Kidney capillary endothelial cell (primary cell): ENCODE measurements at regions not wholly inside any gene's neighbourhood (a gene's known extent, or its start where the extent isn't known, plus 50 kb on each side); places are given as distances from the start of the nearest gene placed in this dataset.
"Not testable (repeated sequence)": the region's sequence is repeated elsewhere in the genome, so short reads cannot be mapped to it uniquely, and the experiment has no call there.

Source experiments
- DNase-seq: peaks from one replicate; pipeline ENCODE4 v3.0.0-alpha.2; 2018; ENCODE audit warnings: low spot score

DNA sequence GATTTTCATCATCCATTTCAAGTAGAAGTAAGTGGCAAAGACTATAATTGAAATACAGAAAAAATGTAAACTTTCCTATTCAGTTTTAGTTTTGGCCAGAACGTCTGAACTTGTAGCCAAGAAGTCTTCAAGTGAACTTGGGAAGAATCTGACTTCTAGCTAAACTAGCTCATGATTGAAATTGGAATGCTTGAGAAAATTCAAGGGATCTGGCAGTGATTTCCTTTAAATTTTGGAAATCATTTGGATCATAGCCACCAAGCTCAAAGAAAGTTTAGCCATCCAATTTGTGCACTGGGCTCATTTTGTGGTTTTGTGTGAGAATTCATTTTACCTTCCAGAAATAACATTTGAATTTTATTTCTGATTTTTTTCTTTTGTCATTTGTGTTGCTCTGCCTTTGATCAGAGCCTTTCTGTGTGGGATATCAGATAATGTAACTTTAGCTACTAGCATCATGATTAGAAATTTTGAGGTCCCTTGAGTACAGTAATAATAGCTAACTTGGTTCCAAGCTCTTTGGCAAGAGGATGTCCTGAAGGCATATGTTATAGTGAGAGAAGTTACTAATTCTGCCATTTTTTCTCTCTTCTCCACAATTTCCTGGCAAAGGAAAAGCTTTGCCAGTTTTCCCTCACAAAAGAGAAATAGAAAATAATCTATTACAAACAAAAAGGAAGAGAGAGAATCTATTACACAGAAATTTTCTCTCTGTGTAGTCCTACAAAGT is 2123.7 kb upstream of the RAG2 start:
- no peak for DNase-seq

DNA sequence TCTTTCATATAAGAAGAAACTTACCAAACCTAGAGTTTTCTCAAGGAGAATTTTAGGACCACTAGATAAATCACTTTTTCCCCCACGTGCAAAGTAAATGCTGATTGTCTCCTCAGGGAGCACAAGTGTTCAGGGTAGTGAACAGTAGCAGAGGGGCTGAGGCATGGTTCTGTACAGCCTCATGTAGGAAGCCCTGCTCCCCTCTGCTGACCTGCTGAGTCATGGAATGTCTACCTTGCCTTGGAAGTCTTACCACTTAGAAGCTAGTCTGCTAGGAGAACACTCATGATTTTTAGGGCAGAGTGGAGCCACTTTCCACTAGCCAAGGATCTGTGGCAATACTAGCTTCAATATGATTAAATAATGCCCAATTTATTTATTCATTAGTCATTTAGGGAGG is 2120.6 kb upstream of the RAG2 start:
- no peak for DNase-seq

DNA sequence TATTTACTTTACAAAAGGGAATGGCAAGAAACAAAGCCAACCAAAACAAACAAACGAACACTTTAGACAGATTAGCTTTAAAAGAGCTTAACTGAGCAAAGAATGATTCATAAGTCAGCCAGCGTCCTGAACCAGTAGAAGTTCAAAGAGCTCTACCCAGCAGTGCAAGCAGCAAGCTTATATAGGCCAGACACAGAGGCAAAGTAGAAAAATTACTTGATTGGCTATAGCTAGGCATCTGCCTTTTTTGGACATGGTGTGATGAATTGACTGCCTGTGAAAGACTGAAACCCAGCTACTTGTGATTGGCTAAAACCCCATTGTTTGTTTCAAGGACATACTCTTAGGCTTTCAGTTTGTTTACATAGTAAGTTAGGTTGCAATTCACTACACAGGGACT is 2120.0 kb upstream of the RAG2 start:
- DNase-seq, result no peak

GRCh38 chr11:38711110-38711509 is 2113.1 kb upstream of the RAG2 start:
- no peak for DNase-seq

- DNase-seq, result no peak
These were observed 2112.2 kb upstream of the RAG2 start for GRCh38 chr11:38710262-38710661.

DNA sequence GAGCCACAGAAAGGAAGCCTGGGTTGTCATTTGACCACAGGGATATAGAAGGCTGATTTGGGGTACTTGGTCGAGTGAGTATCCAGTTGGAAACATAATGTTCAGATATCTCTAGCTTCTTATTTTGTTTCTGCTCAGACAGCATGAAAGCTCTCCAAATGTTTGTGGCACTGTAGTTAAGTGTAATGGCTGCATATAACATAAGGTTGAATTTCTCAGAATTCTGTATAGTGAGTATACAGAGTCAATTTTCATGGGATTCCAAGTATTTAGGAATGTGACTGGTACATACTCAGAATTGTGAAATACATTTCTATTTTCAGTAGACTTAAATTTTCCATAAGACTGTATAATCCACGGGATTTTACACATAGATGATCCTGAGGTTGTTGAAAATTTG is 2102.1 kb upstream of the RAG2 start:
- DNase-seq, result no peak

DNA sequence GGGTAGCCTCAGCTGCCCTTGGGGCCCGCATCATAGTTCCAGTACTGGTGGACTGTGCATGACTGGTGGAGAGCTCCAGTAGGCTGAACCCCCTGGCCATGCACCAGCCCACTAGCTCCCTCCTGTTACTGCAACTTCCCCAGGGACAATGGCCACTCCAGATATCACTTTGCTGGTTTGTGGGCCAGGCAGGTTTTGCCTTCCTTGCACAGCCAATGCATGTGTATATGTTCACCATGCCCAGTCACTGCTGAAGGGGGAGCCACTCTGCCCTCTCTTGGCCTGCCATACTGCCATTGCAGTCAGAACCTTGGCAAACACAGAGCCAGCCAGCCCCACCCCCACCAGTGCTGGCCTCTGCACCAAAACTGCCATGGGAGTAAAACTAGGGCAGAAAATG is 2095.3 kb upstream of the RAG2 start:
- no peak for DNase-seq

GRCh38 chr11:38690211-38690610 is 2092.2 kb upstream of the RAG2 start:
- DNase-seq, result not testable (repeated sequence)

- no peak for DNase-seq
These were observed 2089.0 kb upstream of the RAG2 start for GRCh38 chr11:38687008-38687407.

- no peak for DNase-seq
These were observed 2085.4 kb upstream of the RAG2 start for GRCh38 chr11:38683484-38683883.

GRCh38 chr11:38680746-38681145 is 2082.7 kb upstream of the RAG2 start:
- no peak for DNase-seq

GRCh38 chr11:38680166-38680565 is 2082.1 kb upstream of the RAG2 start:
- no peak for DNase-seq

- no peak for DNase-seq
These were observed 2074.4 kb upstream of the RAG2 start for GRCh38 chr11:38672445-38672844.

DNA sequence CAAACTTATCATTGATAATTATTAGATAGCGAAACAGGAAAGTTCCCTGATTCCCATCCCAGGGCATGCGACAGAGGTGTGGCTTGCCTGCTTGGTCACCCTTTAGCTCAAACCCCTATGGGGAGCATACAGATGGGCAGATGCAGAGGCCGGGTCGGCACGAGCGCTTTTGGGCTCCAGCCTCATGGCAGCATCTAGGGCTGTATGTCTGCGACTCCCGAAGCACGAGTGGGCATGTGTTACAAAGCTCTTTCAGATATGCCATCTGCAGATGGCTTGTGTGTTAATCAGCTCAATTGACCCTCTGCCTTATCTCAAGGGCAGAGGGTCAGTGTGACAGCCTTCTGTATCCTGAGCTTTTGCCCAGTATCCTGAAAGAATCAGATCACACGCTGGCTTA is 2069.3 kb upstream of the RAG2 start:
- DNase-seq, result no peak

- no peak for DNase-seq
These were observed 2050.6 kb upstream of the RAG2 start for GRCh38 chr11:38648604-38649003.

DNA sequence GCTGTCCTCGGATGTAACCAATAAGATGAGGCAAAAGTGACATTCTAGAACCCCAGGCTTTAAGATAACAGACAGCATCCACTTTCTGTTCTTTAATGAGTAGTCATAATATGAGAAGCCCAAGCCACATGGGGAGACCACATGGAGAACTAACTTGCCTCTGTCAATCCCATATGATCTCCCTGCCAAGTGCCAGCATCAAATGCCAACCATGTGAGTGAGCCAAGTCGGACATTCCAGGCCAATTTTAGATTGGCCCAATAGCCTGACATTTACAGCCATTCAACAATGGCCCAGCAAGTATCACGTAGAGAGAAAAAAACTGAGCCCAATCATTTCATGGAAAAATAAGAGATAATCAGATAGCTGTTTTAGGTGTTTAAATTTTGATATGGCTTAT is 2048.3 kb upstream of the RAG2 start:
- no peak for DNase-seq

DNA sequence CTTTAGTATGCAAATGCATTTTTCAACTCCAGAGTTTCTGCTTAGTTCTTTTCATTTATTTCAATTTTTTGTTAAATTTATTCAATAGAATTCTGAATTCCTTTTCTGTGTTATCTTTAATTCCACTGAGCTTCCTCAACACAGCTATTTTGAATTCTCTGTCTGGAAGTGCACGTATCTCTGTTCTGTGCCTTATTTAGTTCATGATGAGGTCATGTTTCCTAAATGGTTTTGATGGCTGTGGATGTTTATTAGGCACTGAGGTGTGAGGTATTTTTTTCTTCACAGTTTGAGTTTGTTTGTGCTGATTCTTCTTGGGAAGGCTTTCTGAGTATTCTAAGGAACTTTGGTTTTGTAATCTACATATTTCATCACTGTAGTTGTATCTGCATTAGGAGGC is 2042.8 kb upstream of the RAG2 start:
- DNase-seq, result no peak

DNA sequence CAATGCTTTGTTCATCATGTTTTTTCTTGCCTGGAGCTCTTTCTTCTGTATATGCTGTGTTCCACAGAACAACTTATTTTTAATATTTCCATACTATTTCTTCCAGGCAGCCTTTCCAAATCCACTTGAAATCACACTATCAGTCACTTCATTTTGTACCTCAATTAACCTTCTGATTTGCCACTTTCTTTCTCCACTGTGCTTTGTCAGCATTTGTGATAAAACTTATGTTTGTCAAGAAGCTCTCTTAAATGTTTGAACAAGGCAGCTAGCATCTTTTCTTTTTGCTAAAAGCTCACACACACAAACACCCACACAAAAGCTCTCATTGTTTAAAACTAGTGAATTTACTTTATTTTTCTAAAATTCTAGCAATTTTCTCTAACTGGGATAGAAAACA is 2014.7 kb upstream of the RAG2 start:
- no peak for DNase-seq

DNA sequence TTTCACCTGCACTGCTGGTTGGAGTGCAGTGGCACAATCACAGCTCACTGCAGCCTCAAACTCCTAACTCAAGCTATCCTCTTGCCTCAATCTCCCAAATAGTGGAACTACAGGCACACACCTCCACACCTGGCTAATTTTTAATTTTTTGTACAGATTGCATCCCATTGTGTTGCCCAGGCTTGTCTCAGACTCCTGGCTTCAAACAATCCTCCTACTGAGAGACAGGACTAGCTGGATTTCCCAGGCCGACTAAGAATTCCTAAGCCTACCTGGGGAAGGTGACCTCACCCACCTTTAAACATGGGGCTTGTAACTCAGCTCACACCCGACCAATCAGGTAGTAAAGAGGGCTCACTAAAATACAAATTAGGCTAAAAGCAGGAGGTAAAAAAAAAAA is 2003.3 kb upstream of the RAG2 start:
- not testable (repeated sequence) for DNase-seq

- no peak for DNase-seq
These were observed 2000.4 kb upstream of the RAG2 start for GRCh38 chr11:38598418-38598817.

GRCh38 chr11:38595359-38596016 is 1997.5 kb upstream of the RAG2 start:
- DNase-seq, result not testable (repeated sequence)

- no peak for DNase-seq
These were observed 1996.9 kb upstream of the RAG2 start for GRCh38 chr11:38594895-38595294.

DNA sequence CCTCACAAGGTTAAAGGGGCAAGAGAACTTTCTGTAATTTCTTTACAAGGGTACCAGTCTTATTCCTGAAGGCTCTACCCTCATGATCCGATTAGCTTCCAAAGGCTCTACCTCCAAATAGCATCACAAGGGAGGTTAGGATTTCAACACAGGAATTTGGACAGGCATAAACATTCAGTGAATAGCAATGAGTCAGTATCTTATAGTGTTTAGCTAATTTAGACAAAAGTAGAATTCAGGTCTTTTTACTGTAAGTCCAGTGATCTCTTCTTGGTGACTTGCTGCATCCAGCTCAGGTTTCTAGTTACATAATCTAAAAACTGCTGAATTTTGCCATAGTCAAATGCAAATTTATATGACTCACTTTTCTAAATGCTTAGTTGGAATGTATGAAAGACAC is 1995.6 kb upstream of the RAG2 start:
- no peak for DNase-seq

GRCh38 chr11:38582756-38583155 is 1984.7 kb upstream of the RAG2 start:
- DNase-seq, result no peak
